ENCODE measurements at regions not wholly inside any gene's neighbourhood (a gene's known extent, or its start where the extent isn't known, plus 50 kb on each side); places are given as distances from the start of the nearest gene placed in this dataset.
"Not testable (repeated sequence)": the region's sequence is repeated elsewhere in the genome, so short reads cannot be mapped to it uniquely, and the experiment has no call there.

DNA sequence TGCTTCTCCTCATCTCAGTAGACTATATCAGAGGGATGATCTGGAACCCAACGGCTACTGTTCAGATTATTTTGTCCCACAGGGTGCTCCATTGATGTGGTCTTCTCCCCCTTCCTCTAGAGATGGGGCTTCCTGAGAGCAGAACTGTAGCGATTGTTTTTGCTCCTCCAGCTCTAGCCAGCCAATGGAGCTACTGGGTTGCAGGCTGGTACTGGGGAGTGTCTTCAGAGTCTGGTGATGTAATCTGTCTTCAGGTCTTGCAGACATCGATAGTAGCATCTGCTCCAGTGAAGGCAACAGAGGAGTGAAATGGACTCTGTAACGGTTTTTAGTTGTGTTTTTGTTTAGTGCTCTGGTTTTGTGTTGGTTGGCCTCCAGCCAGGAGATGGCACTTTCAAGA, 621.9 kb downstream of the RNF144A start:
- FAIRE-seq (no peak), DNase-seq (ENCODE audit: insufficient read length, low spot score) (no peak)
- TF ChIP-seq PAX5 (IDR thresholded peaks at IDR 0.05; ENCODE audit: insufficient read depth, low read length, severe bottlenecking), result no peak

GRCh38 chr2:7539760-7540159, 622.5 kb downstream of the RNF144A start:
- no peak for TF ChIP-seq TAF1 (IDR thresholded peaks at IDR 0.05; ENCODE audit: low read depth, low read length)
- no peak for TF ChIP-seq SPI1 (IDR thresholded peaks at IDR 0.05; ENCODE audit: low read depth, low read length)
- DNase-seq (ENCODE audit: insufficient read length, low spot score) (no peak), FAIRE-seq (no peak)

GRCh38 chr2:7552825-7553570, 635.8 kb downstream of the RNF144A start:
- TF ChIP-seq POLR2AphosphoS5 (IDR thresholded peaks at IDR 0.05; ENCODE audit: low read depth, low read length) (no peak), SPI1 (IDR thresholded peaks at IDR 0.05; ENCODE audit: low read depth, low read length) (no peak), POLR2A (IDR thresholded peaks at IDR 0.05; ENCODE audit: low read depth, low read length) (no peak), PAX5 (IDR thresholded peaks at IDR 0.05; ENCODE audit: insufficient read depth, low read length, severe bottlenecking) (no peak)
- FAIRE-seq (no peak), DNase-seq (ENCODE audit: insufficient read length, low spot score) (no peak)

DNA sequence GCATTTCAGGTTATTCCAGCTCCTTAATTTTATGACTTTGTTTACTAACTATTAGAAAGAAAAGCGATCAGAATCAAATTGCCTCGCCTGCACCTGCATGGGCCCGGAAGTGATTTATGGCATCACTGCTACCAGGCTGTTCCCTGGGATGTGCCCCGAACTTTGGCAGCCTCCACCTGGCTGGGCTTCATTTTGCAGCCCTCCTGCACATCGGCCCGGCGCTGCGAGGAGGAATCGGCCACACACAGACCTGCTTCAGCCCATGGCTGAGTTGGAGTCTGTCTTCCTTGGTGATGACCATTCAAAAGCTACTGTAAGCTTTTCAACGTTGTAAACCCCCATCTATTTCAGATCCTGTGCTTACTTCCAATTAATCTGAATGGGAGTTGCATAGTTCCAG, 638.0 kb downstream of the RNF144A start:
- FAIRE-seq, result no peak
- TF ChIP-seq TAF1 (IDR thresholded peaks at IDR 0.05; ENCODE audit: low read depth, low read length) (no peak), POU2F2 (IDR thresholded peaks at IDR 0.05; ENCODE audit: low read depth, low read length) (no peak), SPI1 (IDR thresholded peaks at IDR 0.05; ENCODE audit: low read depth, low read length) (no peak), POLR2AphosphoS5 (IDR thresholded peaks at IDR 0.05; ENCODE audit: low read depth, low read length) (no peak), PAX5 (IDR thresholded peaks at IDR 0.05; ENCODE audit: insufficient read depth, low read length, severe bottlenecking) (no peak), POLR2A (IDR thresholded peaks at IDR 0.05; ENCODE audit: low read depth, low read length) (no peak)
- no peak for DNase-seq (ENCODE audit: insufficient read length, low spot score)

DNA sequence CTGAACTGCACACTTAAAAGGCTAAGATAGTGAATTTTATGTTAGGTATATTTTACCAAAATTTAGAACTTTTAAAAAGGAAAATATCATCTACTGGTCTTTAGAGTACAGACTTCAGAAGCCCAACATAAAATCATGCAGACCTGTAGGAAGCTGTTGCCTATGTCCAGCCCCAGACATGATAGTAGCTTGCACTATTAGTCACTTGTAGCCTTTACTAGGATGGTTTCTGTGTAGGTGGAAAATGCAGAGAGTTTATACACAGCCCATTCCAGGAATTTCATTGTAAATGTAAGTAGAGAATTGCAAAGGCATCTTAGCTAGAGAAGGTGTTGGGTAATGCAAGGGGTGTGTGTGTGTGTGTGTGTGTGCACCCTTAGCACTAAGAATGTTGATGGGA, 640.2 kb downstream of the RNF144A start:
- FAIRE-seq (no peak), DNase-seq (ENCODE audit: insufficient read length, low spot score) (no peak)
- no peak for TF ChIP-seq POLR2AphosphoS5 (IDR thresholded peaks at IDR 0.05; ENCODE audit: low read depth, low read length)
- TF ChIP-seq POU2F2 (IDR thresholded peaks at IDR 0.05; ENCODE audit: low read depth, low read length), result no peak
- TF ChIP-seq TAF1 (IDR thresholded peaks at IDR 0.05; ENCODE audit: low read depth, low read length), result no peak

DNA sequence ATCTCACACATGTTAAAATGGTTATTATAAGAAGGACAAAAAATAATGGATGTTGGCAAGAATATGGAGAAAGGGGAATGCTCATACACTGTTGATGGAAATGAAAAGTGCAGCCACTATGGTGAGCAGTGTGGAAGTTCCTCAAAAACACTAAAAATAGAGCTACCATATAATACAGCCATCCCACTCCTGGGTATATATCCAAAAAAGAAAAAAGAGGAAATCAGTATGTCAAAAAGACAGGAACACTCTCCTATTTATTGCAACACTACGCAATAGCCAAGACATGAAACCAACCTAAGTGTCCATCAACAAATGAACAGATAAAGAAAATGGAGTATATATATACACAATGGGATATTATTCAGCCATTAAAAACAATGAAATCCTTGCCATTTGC, 642.6 kb downstream of the RNF144A start:
- DNase-seq (ENCODE audit: insufficient read length, low spot score), result no peak
- FAIRE-seq, result no peak
- TF ChIP-seq TAF1 (IDR thresholded peaks at IDR 0.05; ENCODE audit: low read depth, low read length) (no peak), SPI1 (IDR thresholded peaks at IDR 0.05; ENCODE audit: low read depth, low read length) (no peak), POU2F2 (IDR thresholded peaks at IDR 0.05; ENCODE audit: low read depth, low read length) (no peak), POLR2AphosphoS5 (IDR thresholded peaks at IDR 0.05; ENCODE audit: low read depth, low read length) (no peak), PAX5 (IDR thresholded peaks at IDR 0.05; ENCODE audit: insufficient read depth, low read length, severe bottlenecking) (no peak), POLR2A (IDR thresholded peaks at IDR 0.05; ENCODE audit: low read depth, low read length) (no peak)

DNA sequence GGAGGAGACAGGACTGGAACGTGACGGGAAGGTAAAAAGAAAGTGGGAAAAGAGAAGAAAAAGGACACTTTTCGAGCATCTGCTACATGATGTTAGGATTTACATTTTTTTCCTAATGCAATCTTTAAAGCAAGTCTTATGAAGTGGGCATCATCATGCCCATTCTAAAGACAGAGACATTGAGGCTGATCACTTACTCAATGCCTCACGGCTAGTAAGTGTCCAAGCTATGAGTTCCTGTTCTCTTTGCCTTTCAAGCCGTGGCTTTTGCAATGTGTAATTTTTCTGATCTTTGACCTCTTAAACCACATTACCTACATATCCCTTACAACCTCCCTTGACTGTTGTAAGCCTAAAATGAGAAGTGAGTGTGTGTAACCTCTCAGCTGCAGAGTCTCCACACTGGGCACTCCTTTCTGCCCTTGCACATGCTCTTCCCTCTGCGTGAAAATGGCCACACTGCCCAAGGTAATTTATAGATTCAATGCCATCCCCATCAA, 649.2 kb downstream of the RNF144A start:
- TF ChIP-seq SPI1 (IDR thresholded peaks at IDR 0.05; ENCODE audit: low read depth, low read length) (no peak), TAF1 (IDR thresholded peaks at IDR 0.05; ENCODE audit: low read depth, low read length) (no peak), POU2F2 (IDR thresholded peaks at IDR 0.05; ENCODE audit: low read depth, low read length) (no peak), PAX5 (IDR thresholded peaks at IDR 0.05; ENCODE audit: insufficient read depth, low read length, severe bottlenecking) (no peak), POLR2AphosphoS5 (IDR thresholded peaks at IDR 0.05; ENCODE audit: low read depth, low read length) (no peak), POLR2A (IDR thresholded peaks at IDR 0.05; ENCODE audit: low read depth, low read length) (no peak)
- DNase-seq (ENCODE audit: insufficient read length, low spot score), result no peak
- FAIRE-seq, result no peak

DNA sequence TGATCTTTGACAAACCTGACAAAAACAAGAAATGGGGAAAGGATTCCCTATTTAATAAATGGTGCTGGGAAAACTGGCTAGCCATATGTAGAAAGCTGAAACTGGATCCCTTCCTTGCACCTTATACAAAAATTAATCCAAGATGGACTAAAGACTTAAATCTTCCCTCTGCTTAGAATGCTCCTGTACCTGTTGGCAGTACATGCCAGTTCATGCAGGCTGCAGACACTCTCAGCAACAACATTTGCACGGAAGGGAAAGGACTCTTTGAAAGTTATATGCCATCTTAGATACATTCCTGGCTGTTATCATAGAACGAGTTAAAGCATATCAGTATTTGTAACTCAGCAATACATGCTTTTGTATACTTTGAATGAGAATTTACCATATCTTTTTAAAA, 649.9 kb downstream of the RNF144A start:
- not testable (repeated sequence) for DNase-seq (ENCODE audit: insufficient read length, low spot score); FAIRE-seq

- FAIRE-seq, result no peak
- DNase-seq (ENCODE audit: insufficient read length, low spot score), result no peak
These were observed 650.4 kb downstream of the RNF144A start for GRCh38 chr2:7567646-7568045.

DNA sequence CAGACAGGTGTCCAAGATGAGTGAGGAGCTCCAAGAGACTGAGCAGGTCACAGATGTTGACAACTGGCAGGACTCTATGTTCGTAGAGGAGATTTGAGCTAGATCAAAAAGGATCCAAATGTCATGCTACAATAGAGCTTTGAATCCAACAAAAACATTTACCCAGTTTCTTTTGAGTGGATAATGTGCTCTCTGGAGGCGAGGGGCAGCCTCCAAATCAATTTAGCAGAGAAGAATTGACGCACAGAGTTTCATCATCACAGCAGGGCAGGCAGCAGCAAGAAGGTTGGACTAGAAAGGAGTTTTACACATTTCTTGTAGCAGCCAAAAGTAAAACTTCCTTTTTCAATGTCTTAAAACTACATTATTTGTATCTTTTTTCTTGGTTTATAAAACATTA, 653.0 kb downstream of the RNF144A start:
- FAIRE-seq (no peak), DNase-seq (ENCODE audit: insufficient read length, low spot score) (no peak)
- TF ChIP-seq SPI1 (IDR thresholded peaks at IDR 0.05; ENCODE audit: low read depth, low read length), result no peak
- no peak for TF ChIP-seq POU2F2 (IDR thresholded peaks at IDR 0.05; ENCODE audit: low read depth, low read length)
- TF ChIP-seq POLR2A (IDR thresholded peaks at IDR 0.05; ENCODE audit: low read depth, low read length), result no peak
- no peak for TF ChIP-seq PAX5 (IDR thresholded peaks at IDR 0.05; ENCODE audit: insufficient read depth, low read length, severe bottlenecking)
- TF ChIP-seq POLR2AphosphoS5 (IDR thresholded peaks at IDR 0.05; ENCODE audit: low read depth, low read length), result no peak
- no peak for TF ChIP-seq TAF1 (IDR thresholded peaks at IDR 0.05; ENCODE audit: low read depth, low read length)

More at GRCh38 chr2:7567646-7568045, 650.4 kb downstream of the RNF144A start:
- TF ChIP-seq POU2F2 (IDR thresholded peaks at IDR 0.05; ENCODE audit: low read depth, low read length) (no peak), SPI1 (IDR thresholded peaks at IDR 0.05; ENCODE audit: low read depth, low read length) (peak; percentile 6; the same call in 1 of the 2 replicates)

DNA sequence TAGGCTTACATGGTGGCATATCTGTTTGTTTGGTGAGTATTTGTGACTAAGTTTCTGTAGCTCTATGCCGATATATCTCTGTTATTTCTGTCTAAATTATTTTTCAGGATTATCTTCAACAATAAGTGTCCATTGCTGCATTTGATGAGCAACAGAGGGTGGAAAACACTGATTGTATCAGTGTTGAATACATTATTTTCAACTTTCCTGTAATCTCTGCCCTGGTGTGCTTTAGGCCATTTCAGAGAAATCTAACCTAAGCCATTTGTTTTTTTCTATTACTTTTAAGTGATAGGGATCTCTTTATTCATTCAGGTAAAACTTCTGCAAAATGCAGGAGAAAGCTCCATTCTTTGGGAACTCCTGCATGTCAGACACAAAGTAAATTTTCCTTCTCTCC, 654.5 kb downstream of the RNF144A start:
- no peak for FAIRE-seq
- TF ChIP-seq SPI1 (IDR thresholded peaks at IDR 0.05; ENCODE audit: low read depth, low read length) (no peak), POU2F2 (IDR thresholded peaks at IDR 0.05; ENCODE audit: low read depth, low read length) (no peak), TAF1 (IDR thresholded peaks at IDR 0.05; ENCODE audit: low read depth, low read length) (no peak)
- DNase-seq (ENCODE audit: insufficient read length, low spot score), result no peak

All from GM12891 (cell line).